HUES64 (cell line): ENCODE measurements at regions not wholly inside any gene's neighbourhood (a gene's known extent, or its start where the extent isn't known, plus 50 kb on each side); places are given as distances from the start of the nearest gene placed in this dataset.

Experiments
- H3K27ac ChIP-seq: 2 replicates; pipeline ENCODE4 v1.7.0; 2013; ENCODE audit warnings: low read depth, low read length, inconsistent platforms
- H3K27me3 ChIP-seq: 2 replicates; pipeline ENCODE4 v1.6.1; 2013; ENCODE audit warnings: mild to moderate bottlenecking, low read length; ENCODE audit not compliant: insufficient read depth
- H3K36me3 ChIP-seq: 2 replicates; pipeline ENCODE4 v1.6.1; 2013; ENCODE audit warnings: mild to moderate bottlenecking, low read length; ENCODE audit not compliant: insufficient read depth
- H3K4me1 ChIP-seq: 2 replicates; pipeline ENCODE4 v1.6.1; 2013; ENCODE audit warnings: mild to moderate bottlenecking, low read length, moderate library complexity; ENCODE audit not compliant: insufficient read depth
- H3K4me3 ChIP-seq: 2 replicates; pipeline ENCODE4 v1.5.1; 2013; ENCODE audit warnings: mild to moderate bottlenecking, low read length, moderate library complexity
- H3K9ac ChIP-seq: 2 replicates; pipeline ENCODE4 v1.6.1; 2013; ENCODE audit warnings: mild to moderate bottlenecking, low read depth, low read length
- H3K9me3 ChIP-seq: 2 replicates; pipeline ENCODE4 v1.6.1; 2013; ENCODE audit warnings: low read depth, low read length; ENCODE audit not compliant: insufficient read depth
- WGBS: fragments of 150-250, 120-280 bp; methylation state at CpG from one replicate; pipeline ENCODE4 v1.1.7; 2013; ENCODE audit warnings: missing lambda C conversion rate; 5-methylcytosine and 5-hydroxymethylcytosine counted together

DNA sequence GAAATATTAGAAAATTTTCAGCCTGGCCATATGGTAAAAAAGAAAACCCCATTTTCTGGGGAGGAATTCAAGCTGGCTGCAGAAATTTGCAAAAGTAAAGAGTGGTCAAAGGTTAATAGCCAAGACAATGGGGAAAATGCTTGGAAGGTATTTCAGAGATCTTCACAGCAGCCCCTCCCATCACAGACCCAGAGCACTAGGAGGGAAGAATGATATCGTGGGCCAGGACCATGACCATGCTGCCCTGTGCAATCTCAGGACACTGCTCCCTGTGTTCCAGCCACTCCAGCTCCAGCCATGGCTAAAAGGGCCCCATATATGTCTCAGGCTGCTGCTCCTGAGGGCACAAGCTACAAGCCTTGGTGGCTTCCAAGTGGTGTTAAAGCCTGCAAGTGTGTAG lies 93.9 kb upstream of the AGAP1 start:
- Histone ChIP-seq H3K27ac (no peak overlapping the region), H3K4me3 (no peak overlapping the region), H3K27me3 (no peaks in the 10 kb centered on the region), H3K9ac (no peak overlapping the region), H3K4me1 (peaks cover 6% of the 10 kb centered on the region; the same call in 1 of the 2 replicates), H3K36me3 (no peaks in the 10 kb centered on the region), H3K9me3 (peaks cover 8% of the 10 kb centered on the region; the same call in 1 of the 2 replicates)
- WGBS: 56% methylated on average over 1 of the region's 1 CpG

DNA sequence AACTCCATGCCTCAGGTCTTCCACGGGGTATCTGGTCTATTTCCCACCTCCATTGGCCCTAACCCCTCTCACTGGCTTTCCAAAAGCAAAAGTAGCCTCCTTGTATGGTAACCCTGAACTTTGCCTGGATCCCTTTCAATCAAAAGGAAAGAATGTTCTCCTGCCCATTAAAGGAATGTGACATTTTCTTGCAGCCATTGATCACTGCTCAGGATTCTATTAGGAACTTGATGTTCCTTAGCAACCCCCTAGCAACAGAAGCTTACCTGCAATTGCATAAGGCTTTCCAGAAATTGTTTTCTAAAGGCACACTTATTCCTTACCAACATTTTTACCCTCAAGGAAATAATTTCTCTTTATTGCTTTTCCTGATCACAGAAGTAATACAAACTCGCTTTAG lies 91.4 kb upstream of the AGAP1 start:
- 95% methylated on average over 2 of the region's 2 CpGs for WGBS
- Histone ChIP-seq H3K9ac (no peak overlapping the region), H3K36me3 (no peaks in the 10 kb centered on the region), H3K4me1 (peaks cover 6% of the 10 kb centered on the region; the same call in 1 of the 2 replicates), H3K27me3 (no peaks in the 10 kb centered on the region), H3K27ac (no peak overlapping the region), H3K4me3 (no peak overlapping the region), H3K9me3 (peaks cover 8% of the 10 kb centered on the region; the same call in 1 of the 2 replicates)

DNA sequence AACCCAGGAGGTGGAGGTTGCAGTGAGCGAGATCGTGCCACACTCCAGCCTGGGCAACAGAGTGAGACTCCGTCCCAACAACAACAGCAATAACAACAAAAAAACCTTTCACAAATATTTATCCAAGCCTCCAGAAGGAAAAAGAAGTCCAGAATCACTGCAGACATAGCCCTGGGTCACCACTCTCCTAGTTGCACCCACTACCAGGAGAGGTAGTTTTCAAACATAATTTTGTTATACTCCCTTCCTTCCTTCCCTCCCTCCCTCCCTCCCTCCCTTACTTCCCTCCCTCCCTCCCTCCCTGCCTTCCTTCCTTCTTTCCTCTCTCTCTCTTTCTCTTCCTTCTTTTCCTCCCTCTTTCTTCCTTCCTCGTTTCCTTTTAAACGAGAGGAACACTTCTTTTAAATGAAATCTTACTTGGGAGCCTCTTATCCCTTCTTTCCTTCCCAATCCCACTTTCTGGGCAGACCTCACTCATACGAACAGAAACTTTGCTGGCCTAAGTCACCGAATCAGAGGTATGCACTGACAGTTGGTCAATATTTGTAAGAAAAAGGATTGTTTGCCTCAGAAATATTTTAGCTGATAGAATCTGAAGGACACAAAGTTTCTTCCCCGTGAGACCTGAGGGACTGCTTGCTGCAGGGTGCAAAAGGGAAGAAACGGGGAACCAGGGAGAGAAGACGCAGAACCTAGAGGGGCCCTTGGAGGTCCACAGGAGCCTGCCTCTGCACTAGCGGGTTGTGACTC lies 88.1 kb upstream of the AGAP1 start:
- Histone ChIP-seq H3K27ac (no peak overlapping the region), H3K4me3 (no peak overlapping the region), H3K9ac (no peak overlapping the region), H3K36me3 (no peaks in the 10 kb centered on the region), H3K9me3 (0 out of 2 replicates have a peak, but pooled peaks cover 4% of the 10 kb centered on the region), H3K4me1 (no peaks in the 10 kb centered on the region), H3K27me3 (no peaks in the 10 kb centered on the region)
- whole genome bisulfite sequencing: 92% methylated on average over 11 of the region's 11 CpGs

DNA sequence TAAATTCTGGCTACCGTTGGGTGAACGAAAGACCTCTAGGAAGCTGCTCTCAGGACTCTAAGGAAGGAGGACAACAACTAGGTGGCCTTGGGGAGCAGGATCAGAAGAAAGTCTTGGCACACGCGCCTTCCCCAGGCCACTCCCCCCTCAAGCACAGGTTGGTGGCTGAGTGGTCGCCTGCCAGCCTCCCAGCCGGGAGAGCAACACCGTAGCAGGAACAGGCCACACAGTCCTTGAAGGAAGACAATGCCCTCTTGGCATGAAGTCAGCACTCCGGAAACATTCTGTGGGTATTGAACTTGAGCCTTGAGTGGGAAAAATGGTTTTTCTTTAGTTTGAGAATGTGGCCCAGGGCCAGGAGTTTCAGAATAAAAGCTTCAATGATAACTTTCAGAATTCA lies 87.4 kb upstream of the AGAP1 start:
- no peaks in the 10 kb centered on the region for H3K36me3 ChIP-seq
- H3K4me1 ChIP-seq: no peaks in the 10 kb centered on the region
- no peak overlapping the region for H3K9ac ChIP-seq
- H3K4me3 ChIP-seq: no peak overlapping the region
- no peak overlapping the region for H3K27ac ChIP-seq
- 70% methylated on average over 8 of the region's 8 CpGs for WGBS
- H3K27me3 ChIP-seq: no peaks in the 10 kb centered on the region
- no peaks in the 10 kb centered on the region for H3K9me3 ChIP-seq

DNA sequence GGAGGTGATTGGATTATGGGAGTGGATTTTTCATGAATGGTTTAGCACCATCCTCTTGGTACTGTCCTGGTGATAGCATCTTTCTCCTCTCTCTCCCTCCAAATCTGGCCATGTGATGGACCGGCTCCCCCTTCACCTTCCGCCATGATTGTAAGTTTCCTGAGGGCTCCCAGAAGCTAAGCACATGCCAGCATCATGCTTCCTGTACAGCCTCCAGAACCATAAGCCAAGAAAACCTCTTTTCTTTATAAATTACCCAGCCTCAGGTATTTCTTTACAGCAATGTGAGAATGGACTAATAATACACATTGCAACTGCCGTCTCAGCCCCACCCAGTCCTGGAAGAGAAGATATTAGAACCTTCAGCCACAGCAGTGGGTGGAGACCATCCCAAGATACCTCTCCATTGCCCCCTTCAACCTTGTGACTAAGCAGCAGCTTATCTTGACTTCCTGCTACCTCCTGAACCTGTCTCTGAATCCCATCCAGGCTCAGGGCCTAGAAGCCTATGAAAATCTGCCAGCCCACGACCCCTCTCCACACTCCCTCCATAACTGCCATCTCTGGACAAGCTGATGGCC lies 81.8 kb upstream of the AGAP1 start:
- no peak overlapping the region for H3K9ac ChIP-seq
- WGBS: 94% methylated on average over 4 of the region's 4 CpGs
- no peak overlapping the region for H3K4me3 ChIP-seq
- H3K4me1 ChIP-seq: no peaks in the 10 kb centered on the region
- no peaks in the 10 kb centered on the region for H3K27me3 ChIP-seq
- H3K9me3 ChIP-seq: no peaks in the 10 kb centered on the region
- no peak overlapping the region for H3K27ac ChIP-seq
- no peaks in the 10 kb centered on the region for H3K36me3 ChIP-seq

DNA sequence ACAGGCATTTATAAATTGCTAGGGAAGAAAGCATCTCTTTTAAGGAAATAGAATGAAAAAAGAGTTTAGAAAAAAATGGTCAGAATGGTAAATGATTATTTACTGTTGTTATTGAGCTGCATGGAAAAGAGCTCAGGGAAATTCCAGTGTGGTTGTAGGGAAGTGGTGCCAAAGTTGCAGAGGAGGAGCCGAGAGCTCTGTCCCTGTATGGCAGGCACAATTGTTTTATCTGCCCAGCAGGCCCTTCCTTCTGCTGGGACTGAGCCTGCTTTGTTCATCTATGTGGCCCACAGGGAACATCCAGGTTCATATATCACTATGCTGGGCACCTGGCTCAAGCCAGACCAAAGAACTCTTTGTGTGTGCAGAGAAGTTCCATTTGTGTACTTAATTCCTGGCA lies 80.8 kb upstream of the AGAP1 start:
- H3K9ac ChIP-seq: no peak overlapping the region
- no peak overlapping the region for H3K4me3 ChIP-seq
- H3K36me3 ChIP-seq: no peaks in the 10 kb centered on the region
- no peak overlapping the region for H3K27ac ChIP-seq
- H3K9me3 ChIP-seq: no peaks in the 10 kb centered on the region
- H3K4me1 ChIP-seq: no peaks in the 10 kb centered on the region
- 86% methylated on average over 1 of the region's 1 CpG for WGBS
- no peaks in the 10 kb centered on the region for H3K27me3 ChIP-seq

DNA sequence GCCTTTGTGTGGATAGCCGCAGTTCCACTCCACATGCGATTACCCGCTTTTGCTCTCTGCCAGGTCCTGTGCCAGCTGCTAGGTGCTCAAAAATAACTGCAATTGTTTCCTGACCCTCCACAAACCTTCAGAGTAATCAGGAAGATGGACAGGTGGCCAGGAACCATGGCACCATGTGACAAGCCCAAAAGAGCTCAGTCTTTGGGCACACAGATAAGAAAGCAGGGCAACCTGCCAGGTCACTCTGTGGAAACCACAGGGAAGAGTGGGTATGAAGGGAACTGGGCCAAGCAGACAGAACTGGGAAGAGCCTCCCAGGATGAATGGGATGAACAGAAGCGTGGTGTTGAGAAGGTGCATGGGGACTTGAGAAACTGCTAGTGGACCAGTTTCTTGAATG lies 79.4 kb upstream of the AGAP1 start:
- H3K9me3 ChIP-seq: no peaks in the 10 kb centered on the region
- H3K9ac ChIP-seq: no peak overlapping the region
- H3K36me3 ChIP-seq: no peaks in the 10 kb centered on the region
- no peak overlapping the region for H3K4me3 ChIP-seq
- H3K27me3 ChIP-seq: no peaks in the 10 kb centered on the region
- WGBS: 95% methylated on average over 4 of the region's 4 CpGs
- H3K4me1 ChIP-seq: no peaks in the 10 kb centered on the region
- no peak overlapping the region for H3K27ac ChIP-seq

DNA sequence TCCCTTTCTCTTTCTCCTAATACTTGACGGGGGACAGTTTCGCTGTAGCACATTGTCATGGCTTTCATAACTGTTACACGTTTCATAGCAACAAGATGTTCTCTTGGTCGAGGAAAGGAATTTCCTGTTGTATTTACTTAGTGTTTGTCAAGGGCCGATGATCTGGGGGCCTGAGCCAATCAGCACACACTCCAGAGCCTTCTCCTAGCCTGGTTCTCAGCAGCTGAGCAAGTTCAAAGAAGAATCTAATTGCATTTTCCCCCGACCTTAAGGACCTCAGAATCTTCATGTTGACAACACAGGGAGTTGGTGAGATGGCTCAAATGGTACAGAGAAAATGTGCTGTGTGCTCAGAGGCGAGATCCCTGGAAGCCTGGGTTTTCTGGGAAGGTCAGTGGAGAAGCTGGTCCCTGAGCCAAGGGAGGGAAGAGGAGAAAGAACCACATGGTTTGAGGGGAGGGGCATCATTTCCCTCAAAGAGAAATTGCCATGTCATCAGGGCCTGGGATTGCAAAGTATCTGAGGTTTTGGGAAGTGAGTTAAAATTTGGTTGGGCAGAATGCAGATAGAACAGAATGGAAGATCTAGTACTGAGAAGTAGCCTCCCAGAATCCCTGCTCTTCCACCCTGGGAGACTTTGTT lies 76.9 kb upstream of the AGAP1 start:
- no peak overlapping the region for H3K4me3 ChIP-seq
- no peak overlapping the region for H3K27ac ChIP-seq
- H3K36me3 ChIP-seq: no peaks in the 10 kb centered on the region
- H3K27me3 ChIP-seq: no peaks in the 10 kb centered on the region
- no peaks in the 10 kb centered on the region for H3K9me3 ChIP-seq
- no peak overlapping the region for H3K9ac ChIP-seq
- 79% methylated on average over 7 of the region's 7 CpGs for WGBS
- no peaks in the 10 kb centered on the region for H3K4me1 ChIP-seq

DNA sequence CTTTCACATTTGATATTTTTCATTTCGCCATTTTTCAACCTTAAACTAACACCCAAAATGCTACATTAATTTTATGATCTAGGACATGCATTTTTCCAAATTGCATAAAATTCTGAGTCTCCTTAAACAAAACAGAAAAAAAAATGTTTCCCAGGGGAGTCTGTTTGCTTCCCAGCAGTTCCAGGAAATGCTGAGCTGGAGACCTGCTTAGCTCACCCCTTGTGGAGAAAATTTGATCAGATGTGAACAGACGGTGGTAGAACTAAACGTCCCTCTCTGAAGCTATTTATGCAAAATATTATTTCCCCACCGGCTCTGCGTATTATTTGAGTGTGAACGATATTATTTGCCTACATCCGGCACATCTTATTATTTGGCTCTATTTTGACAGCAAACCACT lies 74.9 kb upstream of the AGAP1 start:
- no peaks in the 10 kb centered on the region for H3K36me3 ChIP-seq
- no peaks in the 10 kb centered on the region for H3K4me1 ChIP-seq
- H3K9me3 ChIP-seq: 0 out of 2 replicates have a peak, but pooled peaks cover under 1% of the 10 kb centered on the region
- WGBS: 95% methylated on average over 7 of the region's 7 CpGs
- H3K27me3 ChIP-seq: no peaks in the 10 kb centered on the region
- no peak overlapping the region for H3K9ac ChIP-seq
- H3K27ac ChIP-seq: no peak overlapping the region
- H3K4me3 ChIP-seq: no peak overlapping the region

DNA sequence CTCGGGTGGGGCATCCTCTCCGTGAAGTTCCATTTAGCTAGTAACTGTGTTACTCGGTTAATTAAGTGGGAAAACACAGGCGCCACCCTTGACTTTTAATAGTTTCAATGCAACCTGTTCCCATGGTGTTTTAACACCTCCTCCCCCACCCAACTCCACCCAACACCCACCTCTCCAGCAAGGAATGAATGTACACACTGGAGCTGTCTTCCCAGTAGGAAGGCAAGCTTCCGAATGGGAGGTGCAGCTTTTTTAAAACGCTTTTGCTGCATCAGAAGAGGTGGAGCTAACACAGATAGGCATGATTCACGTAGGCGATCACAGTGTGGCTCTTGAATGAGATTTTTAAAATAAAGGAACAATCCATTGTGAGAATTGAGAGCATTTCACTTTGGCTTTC lies 73.8 kb upstream of the AGAP1 start:
- H3K36me3 ChIP-seq: no peaks in the 10 kb centered on the region
- no peaks in the 10 kb centered on the region for H3K4me1 ChIP-seq
- no peak overlapping the region for H3K9ac ChIP-seq
- no peak overlapping the region for H3K4me3 ChIP-seq
- H3K27me3 ChIP-seq: no peaks in the 10 kb centered on the region
- no peak overlapping the region for H3K27ac ChIP-seq
- WGBS: 86% methylated on average over 8 of the region's 8 CpGs
- H3K9me3 ChIP-seq: 0 out of 2 replicates have a peak, but pooled peaks cover 3% of the 10 kb centered on the region

DNA sequence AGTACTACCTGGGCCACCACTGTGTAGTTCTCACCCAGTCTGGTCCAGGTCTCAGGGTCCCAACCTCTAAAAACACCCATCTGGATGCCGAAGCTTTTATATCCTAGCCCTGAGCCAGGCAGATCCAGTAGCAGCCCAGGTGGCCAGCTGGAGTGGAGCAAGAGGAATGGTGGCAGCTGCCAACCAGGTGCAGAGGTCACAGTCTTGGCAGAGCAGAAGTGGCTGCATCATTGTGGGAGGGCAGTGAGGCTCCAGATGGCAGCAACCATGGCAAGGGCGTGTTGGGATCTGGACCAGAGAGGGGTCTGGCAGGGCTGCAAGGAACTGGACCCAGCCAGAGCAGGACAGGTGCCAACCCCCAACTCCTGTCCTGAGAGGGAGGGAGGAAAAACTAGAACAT lies 72.2 kb upstream of the AGAP1 start:
- 0 out of 2 replicates have a peak, but pooled peaks cover 3% of the 10 kb centered on the region for H3K9me3 ChIP-seq
- no peak overlapping the region for H3K9ac ChIP-seq
- no peak overlapping the region for H3K4me3 ChIP-seq
- no peaks in the 10 kb centered on the region for H3K27me3 ChIP-seq
- no peak overlapping the region for H3K27ac ChIP-seq
- H3K4me1 ChIP-seq: no peaks in the 10 kb centered on the region
- H3K36me3 ChIP-seq: no peaks in the 10 kb centered on the region
- 93% methylated on average over 2 of the region's 2 CpGs for WGBS
